Activated CD4-positive, CD25-positive, alpha-beta regulatory T cell treated with anti-CD3 and anti-CD28 coated beads, Interleukin-2, amount 50 U/mL, for 24 hours (primary cell): ENCODE measurements at regions not wholly inside any gene's neighbourhood (a gene's known extent, or its start where the extent isn't known, plus 50 kb on each side); places are given as distances from the start of the nearest gene placed in this dataset.
A peak's percentile ranks its signal among the peaks of the same experiment; 100 is the strongest.

Source experiments
- ATAC-seq, 2 donors: fragments of 150-1000 bp; cut with Tn5 transposase; one replicate each; pipeline ENCODE4 v1.10.0; 2021; ENCODE audit warnings: mild to moderate bottlenecking in 1 of 2, moderate library complexity in 1 of 2

DNA sequence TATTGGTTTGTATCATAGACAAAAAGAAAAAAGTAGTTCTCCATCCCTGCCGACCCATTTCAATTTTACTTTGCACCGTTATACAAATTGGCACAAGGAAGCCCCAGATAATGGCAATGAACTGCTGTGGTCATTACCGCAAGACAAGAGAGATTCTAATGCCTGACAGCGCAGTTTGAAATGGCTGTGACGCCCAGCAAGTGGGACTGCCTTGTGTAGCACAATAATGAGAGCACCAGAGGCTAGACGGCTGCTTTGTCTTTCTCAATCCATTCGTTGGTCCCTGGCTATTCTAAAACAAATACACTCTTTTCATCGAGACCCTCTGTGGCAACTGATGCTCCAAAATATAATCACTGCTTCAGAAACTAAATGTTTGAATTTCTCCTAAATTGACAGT lies 192.4 kb upstream of the NEIL3 start:
- ATAC-seq: no peak

DNA sequence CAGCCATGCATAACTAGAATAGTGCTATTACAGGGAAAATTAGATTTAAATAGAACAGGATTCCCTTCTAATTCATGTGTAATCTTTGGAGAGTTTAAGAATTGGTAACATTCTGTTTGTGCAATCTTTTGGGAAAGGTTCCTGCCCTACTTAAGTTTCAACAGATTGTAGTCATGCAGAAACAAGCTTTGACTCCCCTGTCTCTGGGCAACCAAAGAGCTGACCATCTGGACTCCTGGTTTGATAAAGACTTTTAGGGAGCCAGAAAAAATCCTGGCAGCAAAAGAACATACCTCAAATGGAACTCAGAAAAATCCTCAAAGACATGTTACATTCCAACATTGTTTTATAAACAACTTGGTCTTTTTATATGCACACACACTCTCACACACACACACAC lies 191.1 kb upstream of the NEIL3 start:
- no peak for ATAC-seq

DNA sequence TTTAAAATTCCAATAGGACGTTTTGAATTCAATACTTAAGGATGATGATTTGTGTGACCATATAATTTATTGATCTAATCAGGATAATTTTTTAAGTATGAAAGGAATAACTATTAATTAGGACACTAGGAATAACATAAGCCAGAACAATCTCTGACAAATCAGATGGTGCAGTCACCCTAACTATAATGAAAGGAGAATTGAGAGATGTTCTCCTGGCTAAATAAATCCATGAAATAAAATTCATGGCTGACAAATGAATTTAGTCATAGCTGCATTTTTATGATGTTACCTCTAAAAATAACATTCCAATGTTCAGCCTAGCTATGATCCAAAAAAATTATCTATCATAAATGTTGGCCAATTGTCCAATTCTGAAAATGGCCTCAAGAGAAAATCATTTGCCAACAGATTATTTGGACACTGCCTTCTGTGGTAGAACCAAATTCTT lies 190.6 kb upstream of the NEIL3 start:
- no peak for ATAC-seq

DNA sequence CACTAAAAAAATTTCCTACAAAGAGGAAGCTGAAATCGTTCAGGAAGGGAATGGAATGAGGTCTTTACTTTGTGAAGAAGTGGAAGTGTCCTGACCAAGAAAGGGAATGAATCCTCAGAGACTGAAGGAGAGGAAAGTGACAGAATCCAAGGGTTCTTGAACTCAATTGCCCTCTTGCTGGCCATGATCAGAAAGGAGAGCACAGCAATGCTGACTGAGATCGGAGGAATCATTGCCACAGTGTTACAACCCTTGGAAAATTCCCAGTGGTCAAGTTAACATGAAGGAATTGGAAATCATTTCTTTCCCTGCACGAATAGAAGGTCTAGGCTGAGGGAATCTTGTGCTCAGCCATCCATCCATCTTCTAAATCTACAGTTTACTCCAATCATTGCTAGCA lies 190.0 kb upstream of the NEIL3 start:
- no peak for ATAC-seq

DNA sequence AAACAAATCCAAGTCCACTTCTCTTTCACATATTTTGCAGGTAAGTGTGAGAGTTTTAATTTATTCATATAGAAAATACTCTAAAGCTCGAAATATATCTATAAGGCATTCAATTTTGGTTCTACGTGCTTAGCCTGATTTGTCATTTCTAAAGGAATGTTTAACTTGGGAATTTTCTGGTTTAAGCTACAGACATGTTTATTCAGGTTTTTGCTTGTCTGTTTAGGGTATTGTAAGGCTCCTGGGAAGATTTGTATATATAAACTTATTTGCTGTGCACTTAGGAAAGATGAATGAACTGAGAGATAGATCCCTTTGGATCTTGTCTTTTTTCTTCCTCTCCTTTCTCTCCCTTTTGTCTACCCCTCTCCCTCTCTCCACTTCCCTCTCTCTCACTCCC lies 185.9 kb upstream of the NEIL3 start:
- ATAC-seq: no peak

DNA sequence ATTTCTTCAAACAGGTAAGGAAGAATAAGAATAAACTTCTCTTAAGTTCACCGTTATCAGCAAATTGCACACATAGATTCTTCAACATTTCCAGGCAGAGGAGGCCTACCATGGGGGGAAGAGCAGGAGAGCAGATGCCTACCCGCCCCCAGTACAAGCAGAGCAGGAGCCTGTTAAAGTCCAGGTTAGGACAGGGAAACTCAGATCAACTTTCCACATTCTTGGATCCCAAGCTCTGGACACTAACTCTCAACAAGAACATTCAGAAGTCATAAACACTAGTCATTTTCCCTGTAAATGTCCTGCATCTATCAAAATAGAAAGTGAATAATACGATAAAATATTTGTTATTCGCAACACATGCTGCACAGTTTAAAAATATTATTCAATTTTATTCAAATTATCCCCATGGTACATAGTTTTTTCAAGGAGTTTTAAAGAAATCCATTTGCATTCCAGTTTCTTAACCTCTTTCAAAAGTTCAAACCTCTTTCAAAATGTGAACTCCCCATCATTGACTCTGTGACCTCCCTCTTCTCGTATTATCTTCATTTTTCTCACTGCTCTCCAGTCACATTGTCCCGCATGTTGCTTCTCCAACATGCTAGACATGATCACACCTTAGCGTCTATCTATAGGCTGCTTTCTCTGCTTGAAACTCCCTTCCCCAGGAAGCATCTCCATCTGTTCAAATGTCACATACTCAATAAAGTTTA lies 185.2 kb upstream of the NEIL3 start:
- ATAC-seq: no peak

DNA sequence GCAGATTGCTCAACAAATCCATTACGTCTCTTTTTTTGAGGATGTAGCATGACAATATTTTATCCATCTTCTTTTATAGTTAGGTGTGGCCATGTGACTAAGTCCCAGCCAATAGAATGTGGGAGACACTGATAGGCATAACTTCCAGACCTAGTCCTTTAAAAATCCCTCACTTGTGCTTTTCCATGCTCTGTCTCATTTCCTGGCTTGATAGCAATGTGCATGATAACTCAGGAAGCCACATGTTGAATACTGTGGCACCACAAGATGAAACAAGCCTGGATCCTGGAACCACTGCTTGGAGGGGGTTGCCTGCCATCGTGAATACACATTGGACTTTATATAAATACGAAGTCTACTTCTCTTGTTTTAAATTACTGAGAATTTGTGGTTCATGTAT lies 184.0 kb upstream of the NEIL3 start:
- ATAC-seq: no peak

DNA sequence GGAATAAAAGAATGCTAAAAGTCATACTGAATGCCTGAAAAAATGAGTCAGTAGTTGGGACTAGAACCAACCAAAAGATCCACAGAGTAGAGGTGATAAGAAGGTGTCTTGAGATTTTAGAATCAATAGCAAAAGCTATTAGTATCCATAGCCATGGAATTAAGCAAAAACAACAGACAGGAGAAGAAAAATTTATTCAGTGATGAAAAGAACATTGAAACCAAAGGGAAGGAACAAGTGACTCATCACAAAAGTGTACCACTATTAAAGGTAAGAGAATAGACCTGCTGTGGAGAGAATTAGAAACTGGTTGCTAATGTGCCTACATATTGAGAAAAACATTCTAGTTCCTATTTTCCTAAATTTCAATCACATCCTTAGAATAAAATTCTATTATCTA lies 182.0 kb upstream of the NEIL3 start:
- no peak for ATAC-seq

DNA sequence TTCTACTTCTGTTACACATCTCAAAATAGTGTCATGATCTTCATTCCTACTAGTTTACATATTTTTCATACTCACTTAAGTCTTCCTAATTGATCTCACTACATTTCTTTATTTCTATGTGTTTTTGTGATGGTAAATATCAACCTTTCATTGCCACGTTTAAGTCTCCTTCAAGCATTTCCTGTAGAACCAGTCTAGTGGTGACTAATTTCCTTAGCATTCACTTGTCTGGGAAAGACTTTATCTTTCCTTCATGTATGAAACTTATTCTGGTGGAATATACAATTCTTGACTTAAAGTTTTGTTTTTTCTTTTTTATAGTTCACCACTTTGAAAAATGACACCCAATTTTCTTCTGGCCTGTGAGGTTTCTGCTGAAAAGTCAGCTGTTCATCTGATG lies 181.4 kb upstream of the NEIL3 start:
- ATAC-seq: no peak

DNA sequence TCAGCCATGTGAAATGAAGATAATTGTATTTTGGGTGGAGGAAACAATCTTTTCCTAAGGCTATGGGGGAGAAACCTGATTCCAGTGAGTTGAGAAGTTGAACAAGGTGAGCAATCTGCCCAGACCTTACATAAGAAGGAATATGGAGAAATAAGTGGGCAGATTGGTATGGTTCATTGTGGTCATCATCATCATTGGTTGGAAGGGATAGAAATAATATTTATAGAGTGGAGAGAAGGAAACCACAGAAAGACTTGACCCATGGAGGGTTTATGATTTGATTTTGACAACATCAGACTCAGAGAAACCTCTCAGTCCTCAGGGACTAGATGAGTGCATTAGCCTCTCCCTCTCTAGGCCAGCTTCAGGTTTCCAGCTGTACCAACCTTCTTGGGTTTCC lies 177.9 kb upstream of the NEIL3 start:
- ATAC-seq: no peak

DNA sequence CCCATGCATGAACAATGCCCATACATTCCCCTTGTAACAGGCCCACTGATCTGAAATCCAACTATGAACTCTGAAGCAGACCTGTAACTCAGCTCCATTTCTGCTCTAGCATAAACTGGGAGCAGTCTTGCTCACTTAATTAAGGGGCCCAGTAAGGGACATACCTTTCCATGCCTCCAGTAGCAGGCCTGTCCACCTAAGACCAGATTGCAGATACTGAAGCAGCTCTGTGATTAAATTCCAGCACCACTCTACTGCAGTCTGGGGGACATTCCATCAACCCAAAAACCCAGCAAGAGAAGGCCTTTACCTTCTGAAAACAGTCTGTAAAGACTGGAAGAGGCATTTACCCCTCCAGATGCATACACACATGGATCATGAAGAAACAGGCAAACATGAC lies 162.0 kb upstream of the NEIL3 start:
- no peak for ATAC-seq

DNA sequence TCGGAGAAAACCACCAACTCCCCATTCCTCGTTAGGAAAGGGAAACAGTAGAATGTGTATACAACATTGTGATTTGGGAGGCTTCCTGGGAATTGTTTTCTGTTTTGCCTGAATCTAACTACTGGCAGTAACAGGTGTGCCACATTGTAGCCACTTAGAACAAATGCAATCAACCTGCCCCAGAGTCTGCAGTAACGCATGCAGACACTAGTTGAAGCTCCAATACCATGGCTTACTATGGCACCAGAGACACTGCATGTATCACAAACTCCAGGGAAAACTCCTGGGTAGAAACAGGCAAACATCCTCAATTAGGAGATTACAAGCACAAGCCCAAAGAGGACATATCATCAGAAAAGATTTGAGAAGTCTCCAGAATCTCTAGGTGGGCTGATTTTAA lies 154.2 kb upstream of the NEIL3 start:
- ATAC-seq: no peak

DNA sequence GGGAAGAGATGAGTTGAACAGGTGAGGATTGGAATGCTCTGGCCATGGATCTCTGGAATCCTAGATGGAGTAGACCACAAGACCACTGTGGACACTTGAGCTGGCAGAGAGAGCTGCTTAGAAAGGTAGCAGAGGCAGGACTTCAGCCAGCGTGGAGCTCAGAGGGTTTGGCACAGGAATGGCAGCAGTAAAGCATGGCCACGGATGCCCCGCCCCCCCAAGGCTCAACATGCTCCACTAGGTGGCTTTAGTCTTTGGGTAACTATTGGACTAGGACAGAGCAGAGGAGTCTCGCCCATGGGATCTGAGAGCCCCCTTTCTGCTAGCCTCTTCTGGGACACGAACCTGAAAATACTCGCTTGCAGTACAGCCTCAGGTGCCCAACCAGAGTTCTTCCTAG lies 150.1 kb upstream of the NEIL3 start:
- no peak for ATAC-seq

DNA sequence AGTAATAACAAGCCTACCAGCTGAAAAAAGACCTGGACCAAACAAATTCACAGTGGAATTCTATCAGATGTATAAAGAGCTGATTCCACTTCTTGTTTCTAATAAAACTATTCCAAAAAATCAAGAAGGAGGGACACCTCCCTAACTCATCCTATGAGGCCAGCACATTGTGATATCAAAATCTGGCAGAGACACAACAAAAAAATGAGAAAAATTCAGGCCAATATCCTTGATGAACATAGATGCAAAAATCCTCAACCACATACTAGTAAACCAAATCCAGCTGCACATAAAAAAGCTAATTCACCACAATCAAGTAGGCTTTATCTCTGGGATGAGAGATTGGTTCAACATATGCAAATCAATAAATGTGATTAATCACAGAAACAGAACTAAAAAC lies 147.9 kb upstream of the NEIL3 start:
- no peak for ATAC-seq

DNA sequence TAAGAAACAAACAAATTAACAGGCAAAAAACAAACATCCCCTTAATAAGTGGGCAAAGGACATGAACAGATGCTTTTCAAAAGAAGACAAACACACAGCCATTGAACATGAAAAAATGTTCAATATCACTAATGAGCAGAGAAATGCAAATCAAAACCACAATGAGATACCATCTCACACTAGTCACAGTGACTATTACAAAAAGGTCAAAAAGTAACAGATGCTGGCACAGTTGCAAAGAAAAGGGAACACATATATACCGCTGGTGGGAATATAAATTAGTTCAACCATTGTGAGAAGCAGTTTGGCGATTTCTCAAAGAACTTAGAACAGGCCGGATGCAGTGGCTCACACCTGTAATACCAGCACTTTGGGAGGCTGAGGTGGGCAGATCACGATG lies 146.1 kb upstream of the NEIL3 start:
- ATAC-seq: peak in 1 of 2 donors; percentile 36

DNA sequence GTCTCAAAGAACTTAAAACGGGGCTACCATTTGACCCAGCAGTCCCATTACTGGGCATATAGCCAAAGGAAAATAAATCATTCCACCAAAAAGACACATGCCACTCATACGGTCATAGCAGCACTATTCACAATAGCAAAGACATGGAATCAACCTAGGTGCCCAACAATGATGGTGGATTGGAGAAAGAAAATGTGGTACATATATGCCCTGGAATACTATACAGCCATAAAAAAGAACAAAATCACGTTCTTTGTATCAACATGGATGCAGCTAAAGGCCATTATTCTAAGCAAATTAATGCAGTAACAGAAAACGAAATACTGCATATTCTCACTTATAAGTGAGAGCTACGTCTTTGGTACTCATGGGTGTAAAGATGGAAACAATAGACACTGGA lies 138.1 kb upstream of the NEIL3 start:
- ATAC-seq: no peak

DNA sequence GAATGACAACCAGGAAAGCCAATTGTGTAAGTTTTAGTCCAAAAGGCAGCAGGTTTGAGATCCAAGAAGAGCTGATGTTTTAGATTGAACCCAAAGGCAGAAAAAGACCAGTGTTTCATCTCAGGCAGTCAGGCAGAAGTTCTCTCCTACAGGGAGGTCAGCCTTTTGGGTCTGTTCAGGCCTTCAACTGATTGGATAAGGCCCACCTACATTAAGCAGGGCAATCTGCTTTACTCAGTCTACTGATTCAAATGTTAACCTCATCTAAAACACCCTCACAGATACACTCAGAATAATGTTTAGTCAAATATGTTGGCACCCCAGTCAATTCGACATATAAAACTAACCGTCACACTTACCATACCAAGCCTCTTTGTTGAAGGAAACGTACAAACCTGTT lies 134.2 kb upstream of the NEIL3 start:
- ATAC-seq: no peak

DNA sequence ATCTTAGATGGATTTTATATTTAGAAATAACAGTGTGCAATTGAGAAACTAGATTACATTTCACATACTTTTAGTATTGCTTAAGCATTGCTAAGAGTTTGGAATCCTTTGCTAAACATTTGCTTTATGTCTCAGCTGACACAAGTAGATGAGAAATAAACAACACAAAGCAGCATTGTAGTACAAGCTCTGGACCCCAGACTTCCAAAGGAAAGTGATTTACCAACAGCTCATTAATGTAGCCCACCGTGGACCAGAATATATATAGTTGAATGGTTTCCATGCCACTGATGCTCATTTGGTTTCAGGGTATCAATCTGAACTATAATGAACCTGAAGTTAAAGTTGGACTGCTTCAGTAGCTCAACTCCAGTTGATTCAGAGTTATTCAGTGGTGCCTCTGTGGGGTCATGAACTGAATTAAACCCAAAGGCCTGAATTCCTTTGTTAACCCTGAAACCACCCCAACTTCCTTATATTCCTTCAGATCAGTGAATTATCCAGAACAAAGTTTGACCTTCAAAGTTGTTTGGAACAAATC lies 132.1 kb upstream of the NEIL3 start:
- ATAC-seq: no peak

DNA sequence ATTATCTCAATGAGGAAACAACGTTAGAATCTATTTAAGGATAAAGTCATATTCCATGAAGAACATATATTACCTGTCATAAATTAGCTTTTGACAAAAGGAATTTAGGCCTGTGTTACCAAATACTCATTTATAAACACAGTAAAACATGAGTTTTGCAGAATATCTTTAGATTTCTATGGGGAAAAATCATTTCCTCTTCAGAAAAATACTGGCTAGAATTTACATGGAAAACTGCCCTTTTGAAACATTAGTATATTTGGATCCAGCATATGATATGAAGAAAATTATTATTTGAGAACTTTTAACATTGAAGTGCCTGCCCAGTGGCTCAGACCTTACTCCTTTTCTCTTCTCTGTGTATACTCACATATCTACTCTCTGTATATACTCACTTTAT lies 131.4 kb upstream of the NEIL3 start:
- no peak for ATAC-seq

DNA sequence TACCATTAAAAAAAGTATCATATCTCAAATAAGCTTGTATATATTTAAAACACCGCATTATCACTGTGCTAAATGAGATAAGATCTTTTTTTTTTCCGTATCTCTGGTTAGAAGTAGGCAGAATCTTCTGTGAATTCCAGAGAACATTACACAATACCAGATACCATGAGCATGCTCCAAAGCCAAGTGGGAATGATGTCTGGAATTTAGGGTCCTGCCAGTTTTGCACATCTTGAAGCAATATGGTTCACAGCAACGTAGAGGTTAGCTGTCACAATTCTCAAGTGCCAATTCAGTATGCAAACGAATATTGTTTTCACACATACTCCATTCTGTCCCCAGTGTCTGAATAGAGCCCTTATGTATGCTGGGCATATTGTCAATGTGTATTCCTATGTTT lies 127.5 kb upstream of the NEIL3 start:
- no peak for ATAC-seq

DNA sequence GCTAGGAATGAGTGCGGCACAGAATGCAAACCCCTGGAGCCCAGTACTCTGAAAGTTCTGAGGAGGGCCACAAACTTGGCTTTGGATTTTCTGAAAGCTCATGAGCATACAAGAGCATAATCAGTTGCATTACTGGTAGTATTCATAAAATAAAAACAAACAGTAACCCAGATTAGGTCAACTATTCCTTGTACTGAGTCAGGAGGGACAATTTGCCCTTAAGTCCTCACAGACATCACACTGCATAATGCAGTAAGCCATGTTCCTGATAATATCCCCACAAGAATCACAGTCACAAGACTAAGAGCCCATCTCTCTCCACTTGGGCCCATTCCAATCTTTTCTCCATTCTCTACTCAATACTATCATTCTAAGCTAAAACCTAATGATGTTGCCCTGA lies 126.9 kb upstream of the NEIL3 start:
- no peak for ATAC-seq

DNA sequence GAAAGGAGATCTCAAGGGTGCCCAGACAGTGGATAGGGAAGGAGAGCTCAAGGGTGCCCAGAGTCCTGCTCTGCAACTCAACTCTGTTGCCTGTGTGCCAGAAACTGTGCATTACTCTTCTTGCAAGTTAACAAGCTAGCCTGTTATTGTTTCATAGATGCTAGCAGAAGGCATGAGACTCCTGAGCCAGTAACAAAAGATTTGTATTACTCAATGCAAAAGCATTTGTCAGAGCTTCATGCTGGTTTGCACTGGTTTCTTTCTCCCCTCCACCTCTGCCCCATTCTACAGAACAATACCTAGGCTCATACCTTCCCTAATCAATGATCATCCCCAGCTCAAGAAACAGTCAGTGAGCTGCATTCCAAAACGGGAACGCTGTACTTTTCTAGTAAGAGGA lies 124.5 kb upstream of the NEIL3 start:
- ATAC-seq: no peak

DNA sequence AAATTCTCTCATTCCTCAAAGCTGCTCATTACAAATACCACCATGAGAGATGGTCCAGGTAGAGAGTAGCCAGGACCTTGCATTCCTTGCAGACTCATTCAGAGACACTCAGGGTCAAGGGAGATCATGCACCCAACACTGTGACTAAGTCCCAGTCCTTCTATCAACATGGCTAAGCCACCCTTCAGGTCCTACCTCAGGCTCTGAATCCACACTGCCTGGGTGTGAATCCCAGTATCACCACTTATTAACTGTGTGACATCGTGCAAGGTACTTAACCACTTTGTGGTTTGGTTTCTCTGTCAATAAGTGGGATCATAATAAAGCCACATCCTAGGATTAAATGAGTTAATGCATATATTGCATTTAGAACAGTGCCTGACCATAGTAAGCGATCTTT lies 124.1 kb upstream of the NEIL3 start:
- no peak for ATAC-seq

DNA sequence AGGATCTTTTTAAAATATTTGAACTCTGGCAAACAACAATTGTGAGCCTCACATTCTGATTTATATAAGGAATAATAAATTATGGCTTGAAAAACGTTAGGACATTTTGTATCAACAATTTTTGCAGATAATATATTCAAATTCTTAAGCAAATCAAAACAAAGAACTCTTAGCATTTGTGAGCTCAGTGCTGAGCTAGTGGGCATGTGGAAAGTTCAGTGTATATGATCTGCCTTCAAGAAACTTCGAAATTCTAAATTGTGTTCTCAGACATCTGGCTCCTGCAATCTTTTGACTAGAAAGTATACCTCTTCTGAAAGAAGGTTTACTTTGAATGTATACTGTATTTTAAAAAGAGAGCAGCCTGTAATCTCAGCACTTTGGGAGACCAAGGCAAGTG lies 122.3 kb upstream of the NEIL3 start:
- no peak for ATAC-seq

DNA sequence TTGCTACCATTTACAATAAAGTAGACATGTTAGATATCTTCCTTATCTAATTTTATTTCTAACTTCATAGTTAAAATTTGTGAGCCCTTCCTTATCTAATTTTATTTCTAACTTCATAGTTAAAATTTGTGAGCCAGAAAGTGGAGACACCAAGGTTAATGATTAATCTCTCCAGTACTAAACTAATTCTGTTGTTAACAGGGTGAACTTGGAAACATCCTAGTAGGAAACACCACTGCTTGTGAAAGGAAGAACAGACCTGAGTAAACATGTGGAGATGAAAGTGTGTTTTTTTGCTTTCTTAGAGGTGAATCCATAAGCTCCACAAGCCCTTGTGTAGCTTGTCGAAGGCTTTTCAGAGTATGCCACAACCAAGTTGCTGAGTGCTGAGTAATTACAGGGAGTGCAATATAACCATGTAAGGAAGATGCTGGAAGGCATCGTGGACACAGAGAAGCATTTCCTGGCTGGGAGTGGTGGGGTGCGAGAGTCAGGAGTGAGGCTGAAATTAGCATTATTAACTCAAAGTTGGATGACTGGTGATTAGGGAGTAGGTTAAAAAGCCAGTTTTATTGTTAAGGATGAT lies 118.6 kb upstream of the NEIL3 start:
- no peak for ATAC-seq
